Colonic mucosa (tissue), 4 donors: ENCODE measurements at regions not wholly inside any gene's neighbourhood (a gene's known extent, or its start where the extent isn't known, plus 50 kb on each side); places are given as distances from the start of the nearest gene placed in this dataset.

Source experiments
- DNase-seq: peaks from one replicate; pipeline ENCODE4 v3.0.0-alpha.2; 2020
- H3K27ac ChIP-seq: fragments of 200-600 bp; one replicate; pipeline ENCODE4 v1.8.0; 2021
- H3K27me3 ChIP-seq: fragments of 200-600 bp; one replicate; pipeline ENCODE4 v1.8.0; 2021
- H3K36me3 ChIP-seq: fragments of 200-600 bp; one replicate; pipeline ENCODE4 v1.8.0; 2021
- H3K4me1 ChIP-seq: fragments of 200-600 bp; one replicate; pipeline ENCODE4 v1.8.0; 2021; ENCODE audit warnings: mild to moderate bottlenecking
- H3K4me3 ChIP-seq: fragments of 200-600 bp; one replicate; pipeline ENCODE4 v1.8.0; 2021
- H3K9ac ChIP-seq, 2 donors: one replicate each; pipeline ENCODE4 v1.7.0; 2013; ENCODE audit warnings: control low read depth in 2 of 2, low read depth in 2 of 2, low read length in 2 of 2
- H3K9me3 ChIP-seq: fragments of 200-600 bp; one replicate; pipeline ENCODE4 v1.8.0; 2021
- CTCF ChIP-seq: fragments of 200-600 bp; IDR thresholded peaks from one replicate; pipeline ENCODE4 v1.8.0; 2022; ENCODE audit warnings: antibody characterized with exemption, mild to moderate bottlenecking
- intact Hi-C: fragments of 100-400 bp; cut with DNase I; formaldehyde crosslinking; loops from one replicate; pipeline ENCODE4 v1.14.1; 2022
- donor health status: healthy.
- donor health status: DM: no; HTN: no; CAD: no.
- donor health status: DM: no; HTN: no; CAD: no.

- no peaks in the 10 kb centered on the region for H3K9me3 ChIP-seq
- DNase-seq: no peak
- H3K27me3 ChIP-seq: no peaks in the 10 kb centered on the region
- no peaks in the 10 kb centered on the region for H3K4me1 ChIP-seq
- no peak overlapping the region for H3K4me3 ChIP-seq
- TF ChIP-seq CTCF: no peak
- intact Hi-C loops: no loop called here
- no peaks in the 10 kb centered on the region for H3K36me3 ChIP-seq
- H3K9ac ChIP-seq: no peak overlapping the region
- H3K27ac ChIP-seq: no peak overlapping the region
Measured at GRCh38 chr12:24697295-24697694, 251.6 kb downstream of the BCAT1 start.

DNA sequence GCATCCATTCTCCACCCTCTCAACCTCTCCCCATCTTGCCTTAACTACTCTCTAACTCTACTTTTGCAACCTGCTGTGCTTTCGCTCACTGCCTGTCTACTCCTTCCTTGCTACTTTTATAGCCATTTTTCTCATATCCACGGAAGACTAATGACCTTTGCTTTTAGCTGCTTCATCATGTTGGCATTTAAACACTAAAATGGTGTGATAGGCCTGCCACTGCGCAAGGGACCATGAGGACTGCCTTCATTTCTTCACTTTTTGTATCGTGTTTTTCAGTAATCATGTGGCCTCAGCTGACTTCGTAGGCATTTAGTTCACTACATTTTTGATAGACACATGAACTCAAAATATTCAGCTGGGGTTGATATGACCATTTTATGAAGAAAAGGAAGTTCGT, 252.1 kb downstream of the BCAT1 start:
- Histone ChIP-seq H3K36me3 (no peaks in the 10 kb centered on the region), H3K9me3 (no peaks in the 10 kb centered on the region), H3K4me1 (no peaks in the 10 kb centered on the region), H3K27me3 (no peaks in the 10 kb centered on the region), H3K9ac (no peak overlapping the region), H3K4me3 (no peak overlapping the region), H3K27ac (no peak overlapping the region)
- DNase-seq: no peak
- intact Hi-C loops: no loop called here
- TF ChIP-seq CTCF: no peak

DNA sequence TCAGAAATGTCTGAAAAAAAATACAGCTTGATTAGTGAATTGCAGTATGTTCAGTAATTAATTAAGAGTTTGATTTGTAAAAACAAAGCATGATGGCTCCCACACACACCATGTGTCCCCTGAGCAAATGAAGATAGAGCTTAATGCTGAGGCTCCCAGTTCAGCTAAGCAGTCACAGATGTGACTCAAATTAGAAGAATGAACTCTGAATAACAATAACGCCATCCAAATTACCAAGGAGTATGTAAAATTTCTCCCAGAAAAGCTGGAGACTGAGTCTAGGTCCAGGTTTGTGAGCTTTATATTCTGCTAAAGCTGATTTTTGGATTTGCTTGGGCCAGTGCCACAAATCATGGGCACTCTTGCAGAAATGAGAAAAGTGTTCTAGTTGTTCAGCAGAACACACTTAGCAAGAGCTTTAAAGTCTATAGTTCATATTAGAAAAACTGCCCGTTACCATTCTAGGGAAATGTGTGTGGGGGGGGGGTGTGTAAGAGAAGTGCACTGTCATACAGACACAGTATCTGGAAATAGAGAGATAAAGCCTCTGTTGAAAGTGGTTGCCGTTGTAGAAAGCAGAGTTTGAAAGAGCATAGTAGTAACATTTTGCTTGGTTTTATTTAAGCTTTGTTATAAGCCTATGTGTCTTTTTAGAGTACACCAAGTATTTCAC, 253.1 kb downstream of the BCAT1 start:
- no peak for TF ChIP-seq CTCF
- H3K9ac ChIP-seq: no peak overlapping the region
- DNase-seq: no peak
- H3K36me3 ChIP-seq: no peaks in the 10 kb centered on the region
- no peaks in the 10 kb centered on the region for H3K4me1 ChIP-seq
- no peaks in the 10 kb centered on the region for H3K27me3 ChIP-seq
- no peak overlapping the region for H3K4me3 ChIP-seq
- H3K9me3 ChIP-seq: no peaks in the 10 kb centered on the region
- H3K27ac ChIP-seq: no peak overlapping the region
- intact Hi-C loops: no loop called here

DNA sequence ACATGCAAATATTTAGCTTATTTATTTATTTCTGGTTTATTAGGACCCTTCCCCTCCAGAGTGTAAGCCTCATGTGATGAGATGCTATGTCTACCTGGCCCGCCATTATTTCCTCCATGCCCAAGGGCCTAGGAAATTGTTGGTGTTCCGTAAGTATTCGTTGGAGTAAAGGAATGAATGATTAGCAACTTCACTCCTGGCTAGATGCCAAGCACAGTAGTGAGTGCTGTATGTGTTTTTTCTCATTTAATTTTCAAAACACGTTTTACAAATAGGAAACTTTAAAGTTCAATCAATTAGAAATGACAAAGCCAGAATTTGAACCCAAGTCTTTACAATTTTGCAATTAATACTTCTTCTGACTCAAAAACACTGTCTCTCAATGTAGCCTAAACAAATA, 253.8 kb downstream of the BCAT1 start:
- intact Hi-C loops: no loop called here
- Histone ChIP-seq H3K27me3 (no peaks in the 10 kb centered on the region), H3K4me3 (no peak overlapping the region), H3K9ac (no peak overlapping the region), H3K4me1 (no peaks in the 10 kb centered on the region), H3K27ac (no peak overlapping the region), H3K36me3 (no peaks in the 10 kb centered on the region), H3K9me3 (no peaks in the 10 kb centered on the region)
- DNase-seq: no peak
- no peak for TF ChIP-seq CTCF

DNA sequence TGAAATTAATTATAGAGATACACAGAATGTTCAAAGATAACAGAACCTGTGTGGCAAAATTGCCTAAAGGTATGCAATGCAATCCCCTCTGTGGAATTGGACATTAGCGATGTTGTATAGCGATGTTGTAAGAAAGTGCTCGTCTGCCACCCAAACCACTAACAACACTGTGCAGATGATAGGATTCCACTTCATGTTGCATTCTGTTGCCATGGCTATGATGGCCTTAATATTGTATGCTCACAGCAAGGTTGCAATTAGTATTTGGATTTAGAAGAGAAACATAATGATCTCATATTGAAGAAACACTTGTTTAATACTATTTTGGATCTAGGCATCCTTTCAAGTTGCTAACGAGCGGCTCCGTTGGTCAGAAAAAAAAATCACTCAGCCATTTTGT, 260.3 kb downstream of the BCAT1 start:
- Histone ChIP-seq H3K9ac (no peak overlapping the region), H3K36me3 (no peaks in the 10 kb centered on the region), H3K4me3 (no peak overlapping the region), H3K27ac (no peak overlapping the region), H3K9me3 (no peaks in the 10 kb centered on the region), H3K4me1 (no peaks in the 10 kb centered on the region), H3K27me3 (no peaks in the 10 kb centered on the region)
- intact Hi-C loops: no loop called here
- TF ChIP-seq CTCF: no peak
- no peak for DNase-seq
